GM12892 (cell line): ENCODE measurements at regions not wholly inside any gene's neighbourhood (a gene's known extent, or its start where the extent isn't known, plus 50 kb on each side); places are given as distances from the start of the nearest gene placed in this dataset.

Source experiments
- POLR2A ChIP-seq: IDR thresholded peaks from 2 replicates; pipeline ENCODE4 v1.6.1; 2011; ENCODE audit warnings: low read depth, low read length, control low read depth
- TAF1 ChIP-seq: IDR thresholded peaks from 2 replicates; pipeline ENCODE4 v1.6.1; 2011; ENCODE audit warnings: low read depth, mild to moderate bottlenecking, control low read depth, low read length, borderline replicate concordance

DNA sequence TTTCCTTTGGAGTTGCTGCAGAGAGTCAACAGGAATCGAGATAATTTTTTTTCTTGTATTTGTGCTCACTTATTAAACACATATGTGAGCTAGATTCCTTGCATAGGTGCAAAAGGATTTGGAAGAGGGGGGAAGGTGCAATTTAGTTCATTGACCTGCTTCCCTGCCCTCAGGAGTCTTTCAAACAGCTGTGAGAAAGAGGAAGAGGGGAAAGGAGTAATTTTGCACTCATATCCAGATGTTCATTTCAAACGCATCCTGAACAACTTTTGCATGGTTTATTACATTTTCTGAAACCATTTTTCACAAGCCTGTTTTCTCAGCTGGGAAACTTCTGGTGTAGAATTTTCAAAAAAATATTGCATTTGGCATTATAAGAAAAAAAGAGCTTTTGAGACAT lies 795.0 kb downstream of the MAFB start:
- TF ChIP-seq TAF1 (no peak), POLR2A (no peak)
